Mesenchymal stem cell (in vitro differentiated cells and primary cell): ENCODE measurements at regions not wholly inside any gene's neighbourhood (a gene's known extent, or its start where the extent isn't known, plus 50 kb on each side); places are given as distances from the start of the nearest gene placed in this dataset.

ENCODE experiments used
- DNase-seq: peaks from one replicate; pipeline ENCODE4 v3.0.0-alpha.2; 2013
- H2AFZ ChIP-seq: one replicate; pipeline ENCODE4 v1.6.1; 2013; ENCODE audit warnings: low read depth, mild to moderate bottlenecking, control low read depth, inconsistent platforms, low read length, moderate library complexity
- H2AK5ac ChIP-seq: 2 replicates; pipeline ENCODE4 v1.6.1; 2013; ENCODE audit warnings: low read length, moderate library complexity, mild to moderate bottlenecking, inconsistent platforms; ENCODE audit not compliant: severe bottlenecking
- H2BK120ac ChIP-seq: one replicate; pipeline ENCODE4 v1.6.1; 2013; ENCODE audit warnings: low read depth, mild to moderate bottlenecking, inconsistent platforms, low read length, moderate library complexity
- H2BK12ac ChIP-seq, 2 experiments: one replicate each; pipeline ENCODE4 v1.6.1; 2013; ENCODE audit warnings: inconsistent platforms in 2 of 2, low read length in 2 of 2, mild to moderate bottlenecking in 2 of 2, moderate library complexity in 2 of 2, control low read depth in 1 of 2
- H2BK15ac ChIP-seq: one replicate; pipeline ENCODE4 v1.6.1; 2013; ENCODE audit warnings: mild to moderate bottlenecking, low read depth, inconsistent platforms; ENCODE audit not compliant: poor library complexity, severe bottlenecking
- H2BK5ac ChIP-seq: 2 replicates; pipeline ENCODE4 v1.6.1; 2013; ENCODE audit warnings: low read depth, mild to moderate bottlenecking, low read length, control low read depth, inconsistent platforms; ENCODE audit not compliant: poor library complexity, severe bottlenecking
- H3K14ac ChIP-seq, 2 experiments: one replicate each; pipeline ENCODE4 v1.6.1; 2013; ENCODE audit warnings: inconsistent platforms in 2 of 2, low read length in 2 of 2, control low read depth in 1 of 2, mild to moderate bottlenecking in 1 of 2, moderate library complexity in 1 of 2
- H3K18ac ChIP-seq, 2 experiments: one replicate each; pipeline ENCODE4 v1.6.1; 2013; ENCODE audit warnings: inconsistent platforms in 2 of 2, low read length in 2 of 2, control low read depth in 1 of 2, low read depth in 1 of 2, mild to moderate bottlenecking in 1 of 2
- H3K23ac ChIP-seq, 2 experiments: one replicate each; pipeline ENCODE4 v1.6.1; 2013; ENCODE audit warnings: inconsistent platforms in 2 of 2, low read length in 2 of 2, mild to moderate bottlenecking in 2 of 2, moderate library complexity in 2 of 2, control low read depth in 1 of 2
- H3K27ac ChIP-seq: 2 replicates; pipeline ENCODE4 v1.5.1; 2013; ENCODE audit warnings: mild to moderate bottlenecking, moderate library complexity, low read length, control low read depth, inconsistent platforms; ENCODE audit not compliant: poor library complexity, severe bottlenecking
- H3K27me3 ChIP-seq, 2 experiments: 2 replicates each; pipeline versions ENCODE4 v1.6.1 to v1.7.0; 2013; ENCODE audit warnings: low read length in 2 of 2, mild to moderate bottlenecking in 2 of 2, moderate library complexity in 2 of 2, control low read depth in 1 of 2, inconsistent platforms in 1 of 2; ENCODE audit not compliant: control insufficient read depth in 1 of 2, insufficient read depth in 1 of 2
- H3K36me3 ChIP-seq, 2 experiments: 2 replicates each; pipeline versions ENCODE4 v1.6.1 to v1.7.0; 2013; ENCODE audit warnings: low read length in 2 of 2, control low read depth in 1 of 2, inconsistent platforms in 1 of 2, low read depth in 1 of 2, mild to moderate bottlenecking in 1 of 2; ENCODE audit not compliant: insufficient read depth in 2 of 2, control insufficient read depth in 1 of 2
- H3K4ac ChIP-seq, 2 experiments: one replicate each; pipeline ENCODE4 v1.6.1; 2013; ENCODE audit warnings: inconsistent platforms in 2 of 2, low read length in 2 of 2, mild to moderate bottlenecking in 2 of 2, moderate library complexity in 2 of 2, control low read depth in 1 of 2, low read depth in 1 of 2
- H3K4me1 ChIP-seq: 2 replicates; pipeline ENCODE4 v1.6.1; 2013; ENCODE audit warnings: low read depth, low read length, control low read depth; ENCODE audit not compliant: control insufficient read depth, insufficient read depth
- H3K4me2 ChIP-seq: 2 replicates; pipeline ENCODE4 v1.6.1; 2013; ENCODE audit warnings: low read length, mild to moderate bottlenecking, inconsistent platforms; ENCODE audit not compliant: poor library complexity, severe bottlenecking
- H3K4me3 ChIP-seq, 2 experiments: 2 replicates each; pipeline versions ENCODE4 v1.5.1 to v1.7.0; 2013; ENCODE audit warnings: low read length in 2 of 2, mild to moderate bottlenecking in 2 of 2, control low read depth in 1 of 2, low read depth in 1 of 2; ENCODE audit not compliant: insufficient read depth in 1 of 2
- H3K79me1 ChIP-seq: replicated peaks from 2 replicates; pipeline ENCODE4 v1.6.1; 2013; ENCODE audit warnings: mild to moderate bottlenecking, control low read depth, low read length, inconsistent platforms; ENCODE audit not compliant: poor library complexity, severe bottlenecking
- H3K9ac ChIP-seq: 2 replicates; pipeline ENCODE4 v1.7.0; 2013; ENCODE audit warnings: mild to moderate bottlenecking, low read length, moderate library complexity
- H3K9me3 ChIP-seq: 2 replicates; pipeline ENCODE4 v1.7.0; 2013; ENCODE audit warnings: mild to moderate bottlenecking, low read length; ENCODE audit not compliant: control insufficient read depth
- H4K8ac ChIP-seq: one replicate; pipeline ENCODE4 v1.6.1; 2013; ENCODE audit warnings: inconsistent platforms, mild to moderate bottlenecking, low read length, moderate library complexity
- H4K91ac ChIP-seq: one replicate; pipeline ENCODE4 v1.6.1; 2013; ENCODE audit warnings: mild to moderate bottlenecking, low read length, inconsistent platforms
- WGBS: methylation state at CpG from one replicate; pipeline ENCODE4 v1.1.7; 2013; ENCODE audit warnings: mixed read lengths; 5-methylcytosine and 5-hydroxymethylcytosine counted together

DNA sequence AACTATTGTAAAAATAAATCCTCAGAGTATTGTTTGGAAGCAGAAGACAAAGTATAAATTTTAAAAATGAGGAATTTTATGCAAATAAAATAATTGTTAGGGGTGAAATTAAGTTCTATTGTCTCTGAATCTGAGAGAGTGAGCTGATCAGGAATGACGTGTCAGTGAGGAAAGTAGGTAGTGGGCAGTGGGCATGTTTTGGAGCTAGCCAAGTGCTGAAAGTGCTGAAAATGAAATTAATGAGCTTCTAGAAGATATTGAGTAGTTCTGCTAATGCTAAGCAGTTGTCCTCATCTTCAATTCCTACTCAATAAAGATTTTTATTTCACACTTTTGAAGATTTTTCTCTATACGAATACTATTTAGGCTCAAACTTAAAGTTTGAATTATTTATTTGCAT, 1167.8 kb upstream of the PCDH20 start:
- Histone ChIP-seq H3K18ac (no peak overlapping the region), H2BK15ac (no peak overlapping the region), H3K27ac (no peak overlapping the region), H2AK5ac (no peak overlapping the region), H2BK5ac (no peak overlapping the region), H4K8ac (no peak overlapping the region), H2BK12ac (no peak overlapping the region), H3K14ac (no peak overlapping the region), H3K4me1 (no peaks in the 10 kb centered on the region), H3K36me3 (no peaks in the 10 kb centered on the region), H4K91ac (no peak overlapping the region), H3K4me2 (no peak overlapping the region), H3K9ac (no peak overlapping the region), H3K4ac (no peak overlapping the region), H2AFZ (no peak overlapping the region), H3K4me3 (no peak overlapping the region), H3K27me3 (no peaks in the 10 kb centered on the region), H3K9me3 (no peaks in the 10 kb centered on the region), H3K23ac (no peak overlapping the region), H3K79me1 (no peaks in the 10 kb centered on the region), H2BK120ac (no peak overlapping the region)
- DNase-seq, result no peak
- WGBS, result 46% methylated on average over 1 of the region's 2 CpGs

GRCh38 chr13:62578402-62578801, 1162.8 kb upstream of the PCDH20 start:
- Histone ChIP-seq H3K27me3 (no peaks in the 10 kb centered on the region), H3K9me3 (no peaks in the 10 kb centered on the region), H3K4me1 (no peaks in the 10 kb centered on the region), H4K8ac (no peak overlapping the region), H2BK120ac (no peak overlapping the region), H3K4me3 (no peak overlapping the region), H3K23ac (no peak overlapping the region), H3K27ac (no peak overlapping the region), H2AK5ac (no peak overlapping the region), H3K14ac (no peak overlapping the region), H2BK5ac (no peak overlapping the region), H2BK15ac (no peak overlapping the region), H3K36me3 (no peaks in the 10 kb centered on the region), H3K4ac (no peak overlapping the region), H3K4me2 (no peak overlapping the region), H3K9ac (no peak overlapping the region), H2BK12ac (no peak overlapping the region), H3K18ac (no peak overlapping the region), H2AFZ (no peak overlapping the region), H3K79me1 (no peaks in the 10 kb centered on the region), H4K91ac (no peak overlapping the region)
- no peak for DNase-seq

DNA sequence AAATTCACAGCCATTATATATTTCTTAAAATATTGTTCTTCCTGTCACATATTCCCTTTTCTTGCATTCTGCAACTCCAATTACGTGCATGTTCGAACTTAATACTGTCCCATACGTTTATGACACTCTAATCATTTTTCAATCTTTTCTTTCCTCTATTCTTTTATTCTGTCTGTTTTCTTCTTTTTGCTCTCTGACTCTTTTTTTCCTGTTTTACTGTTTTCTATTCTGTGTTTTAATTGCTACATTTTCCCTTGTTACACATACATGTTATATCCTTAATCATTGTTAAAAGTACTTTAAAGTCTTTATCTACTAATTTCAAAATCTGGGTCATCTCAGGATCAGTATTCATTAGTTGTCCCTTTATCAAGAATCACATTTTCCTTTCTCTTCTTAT, 1149.1 kb upstream of the PCDH20 start:
- Histone ChIP-seq H2BK5ac (no peak overlapping the region), H3K27me3 (no peaks in the 10 kb centered on the region), H3K23ac (no peak overlapping the region), H3K9ac (no peak overlapping the region), H3K14ac (no peak overlapping the region), H3K79me1 (no peaks in the 10 kb centered on the region), H3K18ac (no peak overlapping the region), H4K8ac (no peak overlapping the region), H3K4me1 (no peaks in the 10 kb centered on the region), H3K36me3 (no peaks in the 10 kb centered on the region), H3K4me2 (no peak overlapping the region), H2AK5ac (no peak overlapping the region), H2BK120ac (no peak overlapping the region), H2BK12ac (no peak overlapping the region), H3K27ac (no peak overlapping the region), H4K91ac (no peak overlapping the region), H3K4ac (no peak overlapping the region), H3K4me3 (no peak overlapping the region), H3K9me3 (no peaks in the 10 kb centered on the region), H2AFZ (no peak overlapping the region), H2BK15ac (no peak overlapping the region)
- WGBS, result 78% methylated on average over 3 of the region's 3 CpGs
- DNase-seq, result no peak

GRCh38 chr13:62563251-62563650, 1147.6 kb upstream of the PCDH20 start:
- Histone ChIP-seq H3K14ac (no peak overlapping the region), H3K4ac (no peak overlapping the region), H3K4me2 (no peak overlapping the region), H3K79me1 (no peaks in the 10 kb centered on the region), H2BK120ac (no peak overlapping the region), H3K4me1 (no peaks in the 10 kb centered on the region), H2AK5ac (no peak overlapping the region), H3K36me3 (no peaks in the 10 kb centered on the region), H3K27me3 (no peaks in the 10 kb centered on the region), H3K18ac (no peak overlapping the region), H4K91ac (no peak overlapping the region), H4K8ac (no peak overlapping the region), H2BK12ac (no peak overlapping the region), H3K9me3 (no peaks in the 10 kb centered on the region), H3K9ac (no peak overlapping the region), H3K27ac (no peak overlapping the region), H2BK15ac (no peak overlapping the region), H2BK5ac (no peak overlapping the region), H3K4me3 (no peak overlapping the region), H2AFZ (no peak overlapping the region), H3K23ac (no peak overlapping the region)
- no peak for DNase-seq
- no CpG with 5 or more reads among the region's 1 CpG for WGBS
